ENCODE measurements at regions not wholly inside any gene's neighbourhood (a gene's known extent, or its start where the extent isn't known, plus 50 kb on each side); places are given as distances from the start of the nearest gene placed in this dataset.
"Not testable (repeated sequence)": the region's sequence is repeated elsewhere in the genome, so short reads cannot be mapped to it uniquely, and the experiment has no call there.

DNA sequence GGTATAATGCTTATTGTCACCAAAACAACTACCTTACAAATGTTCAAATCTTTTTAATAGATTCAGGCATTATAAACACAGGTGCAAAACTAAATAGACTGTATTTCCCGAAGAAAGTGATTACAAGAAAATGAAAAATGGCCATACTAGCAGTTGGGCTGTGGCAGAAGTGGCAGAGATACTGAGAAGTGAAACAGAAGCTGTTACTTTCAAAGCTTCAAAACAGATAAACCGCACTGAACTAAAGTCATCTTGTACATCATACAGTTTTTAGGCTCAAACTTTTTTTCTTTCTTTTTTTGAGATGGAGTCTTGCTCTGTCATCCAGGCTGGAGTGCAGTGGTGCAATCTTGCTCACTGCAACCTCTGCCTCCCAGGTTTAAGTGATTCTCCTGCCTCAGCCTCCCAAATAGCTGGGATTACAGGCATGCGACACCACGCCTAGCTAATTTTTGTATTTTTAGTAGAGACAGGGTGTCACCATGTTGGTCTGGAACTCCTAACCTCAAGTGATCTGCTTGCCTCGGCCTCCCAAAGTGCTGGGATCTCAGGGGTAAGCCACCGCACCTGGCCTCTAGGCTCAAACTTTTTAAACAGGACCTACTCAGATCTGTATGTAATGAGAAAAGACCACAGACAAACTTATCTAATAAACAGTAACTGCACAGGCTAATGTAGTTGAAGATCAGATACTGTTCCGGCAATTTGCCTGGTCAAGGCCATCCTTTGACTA lies 77.9 kb upstream of the SATB2 start:
- Histone ChIP-seq H3K4me1 (ENCODE audit: control insufficient read depth in 1 of 2, insufficient read depth in 2 of 2, low read depth in 1 of 2, low read length in 1 of 2) (no peaks in the 10 kb centered on the region), H3K79me2 (ENCODE audit: insufficient read depth) (no peaks in the 10 kb centered on the region), H3K9me2 (no peaks in the 10 kb centered on the region), H4K20me1 (ENCODE audit: insufficient read depth) (no peaks in the 10 kb centered on the region), H3K9ac (no peak overlapping the region), H3K4me3 (ENCODE audit: low read depth in 2 of 2, low read length in 1 of 2) (no peak overlapping the region), H3K27ac (ENCODE audit: low read depth in 2 of 2, low read length in 1 of 2) (no peak overlapping the region), H2AFZ (ENCODE audit: low read depth) (no peak overlapping the region), H3K36me3 (replicated peaks in 1 of 2; ENCODE audit: control insufficient read depth in 1 of 2, insufficient read depth in 2 of 2, low read length in 1 of 2) (no peaks in the 10 kb centered on the region), H3F3A (replicated peaks; ENCODE audit: insufficient read depth) (no peaks in the 10 kb centered on the region), H3K27me3 (ENCODE audit: insufficient read depth) (no peaks in the 10 kb centered on the region), H3K9me3 (no peaks in the 10 kb centered on the region), H3K4me2 (no peak overlapping the region)
- ChIA-PET CTCF (interaction anchor here (0.6 kb wide), 1 partner anchor 117 kb away, joined by 3 read pairs; no protein-coding TSS in a partner anchor), POLR2A (no interaction called here)
- no peak for DNase-seq
- TF ChIP-seq EP300 (IDR thresholded peaks at IDR 0.05; ENCODE audit: borderline replicate concordance in 1 of 2, low read depth in 1 of 2, low read length in 1 of 2) (no peak), SIN3A (IDR thresholded peaks at IDR 0.05; ENCODE audit: borderline replicate concordance, low read depth, low read length) (no peak), FOSL2 (IDR thresholded peaks at IDR 0.05; ENCODE audit: borderline replicate concordance, low read depth) (no peak), RFX5 (IDR thresholded peaks at IDR 0.05; ENCODE audit: low read length) (no peak)
- 15% methylated on average over 6 of the region's 7 CpGs for WGBS (ENCODE audit: low lambda C conversion rate)

DNA sequence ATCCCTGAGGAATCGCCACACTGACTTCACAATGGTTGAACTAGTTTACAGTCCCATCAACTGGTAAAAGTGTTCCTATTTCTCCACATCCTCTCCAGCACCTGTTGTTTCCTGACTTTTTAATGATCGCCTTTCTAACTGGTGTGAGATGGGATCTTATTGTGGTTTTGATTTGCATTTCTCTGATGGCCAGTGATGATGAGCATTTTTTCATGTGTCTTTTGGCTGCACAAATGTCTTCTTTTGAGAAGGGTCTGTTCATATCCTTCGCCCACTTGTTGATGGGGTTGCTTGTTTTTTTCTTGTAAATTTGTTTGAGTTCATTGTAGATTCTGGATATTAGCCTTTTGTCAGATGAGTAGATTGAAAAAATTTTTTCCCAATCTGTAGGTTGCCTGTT lies 76.1 kb upstream of the SATB2 start:
- H3K9ac ChIP-seq; H3F3A ChIP-seq (replicated peaks; ENCODE audit: insufficient read depth); H3K36me3 ChIP-seq (replicated peaks in 1 of 2; ENCODE audit: control insufficient read depth in 1 of 2, insufficient read depth in 2 of 2, low read length in 1 of 2); H3K4me3 ChIP-seq (ENCODE audit: low read depth in 2 of 2, low read length in 1 of 2); H3K4me2 ChIP-seq; H2AFZ ChIP-seq (ENCODE audit: low read depth); H3K27ac ChIP-seq (ENCODE audit: low read depth in 2 of 2, low read length in 1 of 2); DNase-seq; H3K27me3 ChIP-seq (ENCODE audit: insufficient read depth); CTCF ChIA-PET; H3K4me1 ChIP-seq (ENCODE audit: control insufficient read depth in 1 of 2, insufficient read depth in 2 of 2, low read depth in 1 of 2, low read length in 1 of 2); H3K9me3 ChIP-seq; H3K9me2 ChIP-seq; POLR2A ChIA-PET; H3K79me2 ChIP-seq (ENCODE audit: insufficient read depth); H4K20me1 ChIP-seq (ENCODE audit: insufficient read depth): not testable (repeated sequence)
- WGBS (ENCODE audit: low lambda C conversion rate) = 14% methylated on average over 3 of the region's 3 CpGs

DNA sequence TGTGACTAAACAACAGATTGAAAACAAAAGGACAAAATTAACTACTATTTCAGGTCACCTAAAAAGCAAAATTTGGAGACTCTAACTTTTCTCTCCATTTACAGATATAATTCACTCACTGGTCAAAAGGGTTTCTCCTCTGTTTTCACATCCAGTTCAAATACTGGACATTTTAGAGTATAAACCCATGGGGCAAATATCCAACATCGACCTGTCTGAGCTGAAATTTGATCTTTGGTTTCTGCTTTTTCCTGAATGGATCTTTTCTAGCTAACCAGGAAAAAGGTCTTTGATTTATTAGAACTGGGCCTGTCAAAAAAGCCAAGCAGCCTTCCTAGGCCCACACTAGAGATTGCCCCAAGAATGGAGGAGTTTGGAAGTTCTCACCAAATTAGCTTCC lies 69.3 kb upstream of the SATB2 start:
- ChIA-PET POLR2A (no interaction called here), CTCF (no interaction called here)
- no peak for DNase-seq
- no peaks in the 10 kb centered on the region for H4K20me1 ChIP-seq (ENCODE audit: insufficient read depth)
- no peaks in the 10 kb centered on the region for H3F3A ChIP-seq (replicated peaks; ENCODE audit: insufficient read depth)
- 0% methylated on average over 1 of the region's 1 CpG for WGBS (ENCODE audit: low lambda C conversion rate)
- H3K4me1 ChIP-seq (ENCODE audit: control insufficient read depth in 1 of 2, insufficient read depth in 2 of 2, low read depth in 1 of 2, low read length in 1 of 2) = no peaks in the 10 kb centered on the region
- no peaks in the 10 kb centered on the region for H3K79me2 ChIP-seq (ENCODE audit: insufficient read depth)
- no peak for TF ChIP-seq CHD2 (IDR thresholded peaks at IDR 0.05; ENCODE audit: low read length, partially characterized antibody)
- no peak for TF ChIP-seq SIN3A (IDR thresholded peaks at IDR 0.05; ENCODE audit: borderline replicate concordance, low read depth, low read length)
- TF ChIP-seq RAD21 (IDR thresholded peaks at IDR 0.05; ENCODE audit: low read length) = no peak
- TF ChIP-seq JUND (IDR thresholded peaks at IDR 0.05) = no peak
- TF ChIP-seq, protein P1, sequence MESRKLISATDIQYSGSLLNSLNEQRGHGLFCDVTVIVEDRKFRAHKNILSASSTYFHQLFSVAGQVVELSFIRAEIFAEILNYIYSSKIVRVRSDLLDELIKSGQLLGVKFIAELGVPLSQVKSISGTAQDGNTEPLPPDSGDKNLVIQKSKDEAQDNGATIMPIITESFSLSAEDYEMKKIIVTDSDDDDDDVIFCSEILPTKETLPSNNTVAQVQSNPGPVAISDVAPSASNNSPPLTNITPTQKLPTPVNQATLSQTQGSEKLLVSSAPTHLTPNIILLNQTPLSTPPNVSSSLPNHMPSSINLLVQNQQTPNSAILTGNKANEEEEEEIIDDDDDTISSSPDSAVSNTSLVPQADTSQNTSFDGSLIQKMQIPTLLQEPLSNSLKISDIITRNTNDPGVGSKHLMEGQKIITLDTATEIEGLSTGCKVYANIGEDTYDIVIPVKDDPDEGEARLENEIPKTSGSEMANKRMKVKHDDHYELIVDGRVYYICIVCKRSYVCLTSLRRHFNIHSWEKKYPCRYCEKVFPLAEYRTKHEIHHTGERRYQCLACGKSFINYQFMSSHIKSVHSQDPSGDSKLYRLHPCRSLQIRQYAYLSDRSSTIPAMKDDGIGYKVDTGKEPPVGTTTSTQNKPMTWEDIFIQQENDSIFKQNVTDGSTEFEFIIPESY (IDR thresholded peaks at IDR 0.05; ENCODE audit: borderline replicate concordance, low read depth) = no peak
- TF ChIP-seq EP300 (IDR thresholded peaks at IDR 0.05; ENCODE audit: borderline replicate concordance in 1 of 2, low read depth in 1 of 2, low read length in 1 of 2) = no peak
- TF ChIP-seq, protein P2, sequence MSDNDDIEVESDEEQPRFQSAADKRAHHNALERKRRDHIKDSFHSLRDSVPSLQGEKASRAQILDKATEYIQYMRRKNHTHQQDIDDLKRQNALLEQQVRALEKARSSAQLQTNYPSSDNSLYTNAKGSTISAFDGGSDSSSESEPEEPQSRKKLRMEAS (IDR thresholded peaks at IDR 0.05; ENCODE audit: low read depth) = no peak
- no peak for TF ChIP-seq FOXJ3 (CRISPR knock-in tag; IDR thresholded peaks at IDR 0.05)
- TF ChIP-seq, protein P3, sequence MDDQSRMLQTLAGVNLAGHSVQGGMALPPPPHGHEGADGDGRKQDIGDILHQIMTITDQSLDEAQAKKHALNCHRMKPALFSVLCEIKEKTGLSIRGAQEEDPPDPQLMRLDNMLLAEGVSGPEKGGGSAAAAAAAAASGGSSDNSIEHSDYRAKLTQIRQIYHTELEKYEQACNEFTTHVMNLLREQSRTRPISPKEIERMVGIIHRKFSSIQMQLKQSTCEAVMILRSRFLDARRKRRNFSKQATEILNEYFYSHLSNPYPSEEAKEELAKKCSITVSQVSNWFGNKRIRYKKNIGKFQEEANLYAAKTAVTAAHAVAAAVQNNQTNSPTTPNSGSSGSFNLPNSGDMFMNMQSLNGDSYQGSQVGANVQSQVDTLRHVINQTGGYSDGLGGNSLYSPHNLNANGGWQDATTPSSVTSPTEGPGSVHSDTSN (IDR thresholded peaks at IDR 0.05) = no peak
- TF ChIP-seq ELF1 (IDR thresholded peaks at IDR 0.05) = no peak
- no peak for TF ChIP-seq RFX5 (IDR thresholded peaks at IDR 0.05; ENCODE audit: low read length)
- TF ChIP-seq TEAD4 (IDR thresholded peaks at IDR 0.05; ENCODE audit: borderline replicate concordance, insufficient read depth) = no peak
- H3K36me3 ChIP-seq (replicated peaks in 1 of 2; ENCODE audit: control insufficient read depth in 1 of 2, insufficient read depth in 2 of 2, low read length in 1 of 2) = no peaks in the 10 kb centered on the region
- H2AFZ ChIP-seq (ENCODE audit: low read depth) = no peak overlapping the region
- no peaks in the 10 kb centered on the region for H3K9me3 ChIP-seq
- no peaks in the 10 kb centered on the region for H3K27me3 ChIP-seq (ENCODE audit: insufficient read depth)
- H3K4me3 ChIP-seq (ENCODE audit: low read depth in 2 of 2, low read length in 1 of 2) = no peak overlapping the region
- no peak overlapping the region for H3K4me2 ChIP-seq
- H3K27ac ChIP-seq (ENCODE audit: low read depth in 2 of 2, low read length in 1 of 2) = no peak overlapping the region
- no peak overlapping the region for H3K9ac ChIP-seq
- H3K9me2 ChIP-seq = no peaks in the 10 kb centered on the region

Data from SK-N-SH (cell line).